ENCODE measurements at regions not wholly inside any gene's neighbourhood (a gene's known extent, or its start where the extent isn't known, plus 50 kb on each side); places are given as distances from the start of the nearest gene placed in this dataset.
"Not testable (repeated sequence)": the region's sequence is repeated elsewhere in the genome, so short reads cannot be mapped to it uniquely, and the experiment has no call there.

DNA sequence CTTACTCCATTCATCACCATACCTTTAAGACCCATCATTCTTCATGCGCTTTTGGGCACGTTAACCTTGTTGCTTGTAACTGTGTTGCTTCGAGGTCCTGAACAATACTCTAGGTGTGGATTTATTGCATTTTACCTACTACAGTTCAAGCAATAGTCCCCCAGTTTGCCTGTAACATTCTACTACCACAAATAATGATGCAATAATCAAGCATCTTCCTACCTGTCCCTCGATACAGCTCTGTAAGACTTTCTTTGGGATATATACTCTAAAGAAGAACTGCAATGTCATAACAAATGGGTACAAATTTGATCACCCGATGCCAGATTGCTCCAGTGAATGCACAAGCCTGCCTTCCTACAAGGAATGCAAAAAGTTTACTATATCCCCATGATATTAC lies 1342.6 kb upstream of the GJE1 start:
- TF ChIP-seq, protein P1, sequence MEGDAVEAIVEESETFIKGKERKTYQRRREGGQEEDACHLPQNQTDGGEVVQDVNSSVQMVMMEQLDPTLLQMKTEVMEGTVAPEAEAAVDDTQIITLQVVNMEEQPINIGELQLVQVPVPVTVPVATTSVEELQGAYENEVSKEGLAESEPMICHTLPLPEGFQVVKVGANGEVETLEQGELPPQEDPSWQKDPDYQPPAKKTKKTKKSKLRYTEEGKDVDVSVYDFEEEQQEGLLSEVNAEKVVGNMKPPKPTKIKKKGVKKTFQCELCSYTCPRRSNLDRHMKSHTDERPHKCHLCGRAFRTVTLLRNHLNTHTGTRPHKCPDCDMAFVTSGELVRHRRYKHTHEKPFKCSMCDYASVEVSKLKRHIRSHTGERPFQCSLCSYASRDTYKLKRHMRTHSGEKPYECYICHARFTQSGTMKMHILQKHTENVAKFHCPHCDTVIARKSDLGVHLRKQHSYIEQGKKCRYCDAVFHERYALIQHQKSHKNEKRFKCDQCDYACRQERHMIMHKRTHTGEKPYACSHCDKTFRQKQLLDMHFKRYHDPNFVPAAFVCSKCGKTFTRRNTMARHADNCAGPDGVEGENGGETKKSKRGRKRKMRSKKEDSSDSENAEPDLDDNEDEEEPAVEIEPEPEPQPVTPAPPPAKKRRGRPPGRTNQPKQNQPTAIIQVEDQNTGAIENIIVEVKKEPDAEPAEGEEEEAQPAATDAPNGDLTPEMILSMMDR (IDR thresholded peaks at IDR 0.05) = no peak
- DNase-seq (ENCODE audit: low spot score) = no peak
- no peak for ATAC-seq (ENCODE audit: low FRiP score)

DNA sequence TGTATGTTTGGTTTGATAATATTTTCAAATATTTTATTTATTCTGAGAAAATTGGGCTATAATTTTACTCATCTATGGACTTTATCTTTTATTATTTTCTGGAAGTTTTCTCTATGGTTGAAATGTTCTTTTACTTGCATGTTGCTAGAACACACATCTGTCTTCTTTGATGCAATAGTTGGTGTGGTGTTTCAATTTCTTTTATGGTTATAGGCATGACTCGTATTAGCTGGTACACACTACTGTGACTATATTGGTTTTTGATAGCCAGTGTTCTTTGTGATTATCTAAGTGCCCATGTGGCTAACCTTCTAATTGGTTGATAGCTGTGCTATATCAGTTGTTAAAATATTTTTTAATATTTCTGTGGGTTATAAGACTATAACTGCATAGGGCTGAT lies 1343.3 kb upstream of the GJE1 start:
- ATAC-seq (ENCODE audit: low FRiP score) (no peak), DNase-seq (ENCODE audit: low spot score) (no peak)
- TF ChIP-seq, protein P1 (IDR thresholded peaks at IDR 0.05) = no peak

DNA sequence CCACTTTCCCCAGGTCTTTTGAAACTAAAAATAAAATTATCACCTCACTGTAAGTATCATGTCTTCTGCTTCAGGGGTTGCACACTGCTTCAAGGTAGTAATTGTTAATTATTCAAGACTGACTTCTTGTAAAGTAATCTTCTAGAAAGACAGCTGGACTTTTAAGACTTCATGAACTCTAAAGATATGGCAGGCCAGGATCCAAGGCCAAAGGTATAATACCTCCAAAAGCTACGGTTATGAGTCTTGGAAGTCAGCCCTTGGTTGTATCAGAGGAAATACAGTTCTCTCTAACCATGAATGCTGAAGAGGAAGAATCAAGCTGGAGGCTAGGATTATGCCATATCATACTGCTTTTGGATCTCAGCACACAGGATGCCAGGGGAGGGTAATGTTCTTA lies 1346.8 kb upstream of the GJE1 start:
- TF ChIP-seq, protein P1 (IDR thresholded peaks at IDR 0.05) = no peak
- DNase-seq (ENCODE audit: low spot score) (no peak), ATAC-seq (ENCODE audit: low FRiP score) (no peak)

DNA sequence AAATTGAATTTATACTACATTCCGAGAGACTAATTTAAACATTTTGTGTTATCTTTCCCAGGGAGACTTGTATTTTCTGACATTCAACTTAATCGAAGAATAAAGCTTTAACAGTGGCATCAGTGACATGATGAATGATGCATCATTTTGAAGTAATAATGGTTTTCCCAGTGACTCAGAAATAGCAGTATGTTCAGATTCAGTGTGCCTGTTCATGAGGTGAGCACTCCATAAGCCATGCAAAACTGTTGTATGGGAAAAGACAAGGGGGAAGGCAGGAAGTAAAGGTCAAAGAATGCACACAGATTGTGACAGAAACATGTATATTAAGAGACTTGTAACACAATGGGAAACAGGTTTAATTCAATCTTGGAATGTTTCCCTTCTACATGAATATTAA lies 1348.2 kb upstream of the GJE1 start:
- ATAC-seq (ENCODE audit: low FRiP score) (no peak), DNase-seq (ENCODE audit: low spot score) (no peak)
- TF ChIP-seq, protein P1 (IDR thresholded peaks at IDR 0.05) = no peak

DNA sequence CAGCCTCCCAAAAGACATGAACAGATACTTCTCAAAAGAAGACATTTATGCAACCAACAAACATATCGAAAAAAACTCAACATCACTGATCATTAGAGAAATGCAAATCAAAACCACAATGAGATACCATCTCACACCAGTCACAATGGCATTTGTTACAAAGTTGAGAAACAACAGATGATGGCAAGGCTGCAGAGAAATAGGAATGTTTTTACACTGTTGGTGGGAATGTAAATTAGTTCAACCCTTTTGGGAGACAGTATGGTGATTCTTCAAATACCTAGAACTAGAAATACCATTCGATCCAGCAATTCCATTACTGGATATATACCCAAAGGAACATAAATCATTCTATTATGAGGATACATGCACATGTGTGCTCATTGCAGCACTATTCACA lies 1349.2 kb upstream of the GJE1 start:
- not testable (repeated sequence) for DNase-seq (ENCODE audit: low spot score)

DNA sequence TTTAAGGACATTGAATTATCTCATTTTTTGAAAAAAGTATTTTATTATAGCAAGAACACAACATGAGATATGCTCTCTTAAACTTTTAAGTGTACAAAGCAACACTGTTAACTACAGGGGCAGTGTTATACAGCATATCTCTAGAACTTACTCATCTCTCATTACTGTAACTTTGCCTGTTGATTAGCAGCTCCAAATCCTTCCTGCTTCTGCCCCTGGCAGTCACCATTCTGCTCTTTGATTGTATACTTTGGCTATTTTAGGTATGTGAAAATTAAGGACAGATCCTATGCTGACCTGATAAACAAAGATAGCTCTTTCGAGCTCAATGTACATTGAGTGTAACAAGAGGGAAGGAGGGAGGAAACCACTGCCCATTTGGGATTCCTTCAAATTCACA lies 1349.8 kb upstream of the GJE1 start:
- no peak for ATAC-seq (ENCODE audit: low FRiP score)
- TF ChIP-seq, protein P1 (IDR thresholded peaks at IDR 0.05) = no peak
- no peak for DNase-seq (ENCODE audit: low spot score)

More for the DNA sequence above, 1349.2 kb upstream of the GJE1 start:
- ATAC-seq (ENCODE audit: low FRiP score) = not testable (repeated sequence)

DNA sequence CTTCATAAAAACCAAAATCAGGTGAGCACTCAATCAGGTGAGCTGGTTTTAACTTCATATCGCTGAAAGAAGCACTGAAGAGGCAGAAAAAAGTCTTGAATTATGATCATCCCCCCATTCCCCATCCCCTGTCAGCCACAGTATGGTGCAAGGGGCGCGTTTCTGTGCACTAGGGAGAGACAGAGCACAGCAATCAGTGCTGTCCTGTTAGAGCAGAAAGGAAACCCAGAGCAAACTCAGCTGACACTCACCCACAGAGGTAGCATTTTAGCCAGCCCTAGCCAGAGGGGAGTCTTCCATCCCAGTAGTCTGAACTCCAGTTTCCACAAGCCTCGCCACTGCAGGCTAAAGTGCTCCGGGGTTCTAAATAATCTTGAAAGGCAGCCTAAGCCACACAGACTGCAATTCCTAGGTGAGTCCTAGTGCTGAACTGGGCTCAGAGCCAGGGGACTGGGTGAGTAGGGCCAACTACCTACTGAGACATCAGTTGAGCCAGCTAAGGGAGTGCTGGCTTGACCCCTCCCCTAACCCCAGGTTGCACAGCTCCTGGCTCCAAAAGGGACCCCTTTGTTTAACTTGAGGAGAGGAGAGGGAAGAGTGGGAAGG lies 1352.6 kb upstream of the GJE1 start:
- DNase-seq (ENCODE audit: low spot score) = no peak
- no peak for ATAC-seq (ENCODE audit: low FRiP score)
- TF ChIP-seq, protein P1 (IDR thresholded peaks at IDR 0.05) = no peak

DNA sequence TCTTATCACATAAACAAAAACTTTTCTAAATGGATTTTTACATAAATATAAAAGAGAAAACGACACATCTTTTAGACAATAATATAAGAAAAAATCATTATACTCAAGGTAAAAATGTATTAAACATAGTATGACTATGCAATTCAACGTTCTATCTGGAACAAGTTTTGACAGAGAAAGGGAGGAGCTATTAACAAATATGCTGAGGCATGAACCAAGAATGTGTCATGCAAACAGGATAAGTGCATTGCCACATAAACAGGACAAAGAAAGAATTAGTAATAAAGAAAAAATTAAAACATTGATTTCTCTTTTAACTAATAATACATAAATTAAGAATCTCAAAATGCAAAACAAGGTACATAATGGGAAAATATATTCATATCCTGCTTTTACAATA lies 1353.4 kb upstream of the GJE1 start:
- TF ChIP-seq, protein P1 (IDR thresholded peaks at IDR 0.05) = no peak
- DNase-seq (ENCODE audit: low spot score) = no peak

More for the DNA sequence above, 1353.4 kb upstream of the GJE1 start:
- ATAC-seq (ENCODE audit: low FRiP score) = no peak
